NCI-H526 treated with DMSO at 0.1 percent for 48 hours (cell line): ENCODE measurements at regions not wholly inside any gene's neighbourhood (a gene's known extent, or its start where the extent isn't known, plus 50 kb on each side); places are given as distances from the start of the nearest gene placed in this dataset.
"Not testable (repeated sequence)": the region's sequence is repeated elsewhere in the genome, so short reads cannot be mapped to it uniquely, and the experiment has no call there.

Experiments used
- DNase-seq: peaks from one replicate; lab custom pipeline; 2025; lab: John Stamatoyannopoulos, UW

DNA sequence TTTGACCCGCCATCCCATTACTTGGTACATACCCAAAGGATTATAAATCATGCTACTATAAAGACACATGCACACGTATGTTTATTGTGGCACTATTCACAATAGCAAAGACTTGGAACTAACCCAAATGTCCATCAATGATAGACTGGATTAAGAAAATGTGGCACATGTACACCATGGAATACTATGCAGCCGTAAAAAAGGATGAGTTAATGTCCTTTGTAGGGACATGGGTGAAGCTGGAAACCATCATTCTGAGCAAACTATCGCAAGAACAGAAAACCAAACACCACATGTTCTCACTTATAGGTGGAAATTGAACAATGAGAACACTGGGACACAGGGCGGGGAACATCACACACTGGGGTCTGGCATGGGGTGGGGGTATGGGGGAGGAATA, 57.1 kb upstream of the GMDS start:
- DNase-seq = not testable (repeated sequence)

DNA sequence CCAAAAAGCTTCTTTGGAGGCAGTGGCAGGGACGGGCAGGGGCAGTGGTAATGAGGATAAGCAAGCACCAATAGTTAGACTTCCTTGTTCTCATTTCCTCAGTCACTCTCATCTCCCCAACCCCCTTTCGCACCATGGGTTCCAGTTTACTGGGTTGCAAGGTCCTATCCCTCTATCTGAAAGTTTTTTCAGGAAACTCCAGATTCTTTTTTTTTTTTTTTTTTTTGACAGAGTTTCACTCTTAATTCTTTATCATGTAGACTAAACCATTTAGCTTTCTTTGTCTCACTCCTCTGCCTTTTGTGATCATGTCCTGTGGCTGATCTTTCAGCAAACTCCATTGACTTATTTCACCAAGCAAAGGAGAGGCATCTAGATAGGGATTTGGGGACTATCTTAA, 51.4 kb upstream of the GMDS start:
- no peak for DNase-seq
